GM12873 (cell line): ENCODE measurements at regions not wholly inside any gene's neighbourhood (a gene's known extent, or its start where the extent isn't known, plus 50 kb on each side); places are given as distances from the start of the nearest gene placed in this dataset.

ENCODE experiments used
- CTCF ChIP-seq: IDR thresholded peaks from 2 replicates; pipeline ENCODE4 v1.5.1; 2012; ENCODE audit warnings: low read depth, mild to moderate bottlenecking, moderate library complexity, low read length, control low read depth; ENCODE audit not compliant: insufficient read depth; ENCODE audit errors: missing control alignments

- TF ChIP-seq CTCF, result no peak
Observed at GRCh38 chr2:241931084-241931975, 61.8 kb downstream of the RTP5 start.

GRCh38 chr2:241931976-241932898 is 62.7 kb downstream of the RTP5 start:
- TF ChIP-seq CTCF, result no peak

GRCh38 chr2:241932899-241933178 is 63.3 kb downstream of the RTP5 start:
- TF ChIP-seq CTCF, result no peak

- TF ChIP-seq CTCF, result no peak
Observed at GRCh38 chr2:241933179-241933911, 63.8 kb downstream of the RTP5 start.

- no peak for TF ChIP-seq CTCF
Observed at GRCh38 chr2:241935314-241935713, 65.8 kb downstream of the RTP5 start.

- TF ChIP-seq CTCF, result no peak
Observed at GRCh38 chr2:241935774-241936173, 66.2 kb downstream of the RTP5 start.
